Thoracic aorta (tissue), 2 donors: ENCODE measurements at regions not wholly inside any gene's neighbourhood (a gene's known extent, or its start where the extent isn't known, plus 50 kb on each side); places are given as distances from the start of the nearest gene placed in this dataset.
"Not testable (repeated sequence)": the region's sequence is repeated elsewhere in the genome, so short reads cannot be mapped to it uniquely, and the experiment has no call there.

Experiments
- ATAC-seq: fragments of 150-250 bp; one replicate; pipeline ENCODE4 v1.8.0; 2017; ENCODE audit warnings: low read depth; ENCODE audit not compliant: insufficient number of reproducible peaks, low FRiP score
- DNase-seq: peaks from one replicate; pipeline ENCODE4 v3.0.0-alpha.2; 2020; ENCODE audit warnings: low spot score
- H3K27ac ChIP-seq, 2 donors: fragments of 200-600 bp; sonication (generic); 1 replicate in 1 of 2; 2 replicates in 1 of 2; pipeline ENCODE4 v1.5.1; 2016; ENCODE audit warnings: mild to moderate bottlenecking in 2 of 2, moderate library complexity in 2 of 2
- H3K27me3 ChIP-seq: fragments of 200-600 bp; sonication (generic); replicated peaks from 2 replicates; pipeline ENCODE4 v1.6.0; 2016; ENCODE audit warnings: mild to moderate bottlenecking; ENCODE audit not compliant: insufficient read depth
- H3K36me3 ChIP-seq: fragments of 200-600 bp; sonication (generic); one replicate; pipeline ENCODE4 v1.5.1; 2016
- H3K4me1 ChIP-seq, 2 donors: fragments of 200-600 bp; sonication (generic); 1 replicate in 1 of 2; 2 replicates in 1 of 2; pipeline versions ENCODE4 v1.5.1 to v1.6.0; 2016; ENCODE audit warnings: low read depth in 2 of 2, mild to moderate bottlenecking in 1 of 2; ENCODE audit not compliant: control insufficient read depth in 1 of 2
- H3K4me3 ChIP-seq: fragments of 200-600 bp; sonication (generic); 2 replicates; pipeline ENCODE4 v1.5.1; 2016; ENCODE audit warnings: mild to moderate bottlenecking
- H3K9me3 ChIP-seq: fragments of 200-600 bp; sonication (generic); 2 replicates; pipeline ENCODE4 v1.5.1; 2016
- CTCF ChIP-seq: fragments of 200-600 bp; sonication (generic); IDR thresholded peaks from one replicate; pipeline ENCODE4 v1.5.1; 2019; ENCODE audit warnings: antibody characterized with exemption

GRCh38 chr10:90066435-90066834 lies 365.0 kb downstream of the KIF20B start:
- H3K36me3 ChIP-seq: no peaks in the 10 kb centered on the region
- no peak for ATAC-seq
- no peak overlapping the region for H3K27ac ChIP-seq
- H3K27me3 ChIP-seq: no peaks in the 10 kb centered on the region
- H3K4me3 ChIP-seq: no peak overlapping the region
- peaks cover 11 to 25% of the 10 kb centered on the region in 2 donors for H3K4me1 ChIP-seq
- DNase-seq: no peak
- no peak for TF ChIP-seq CTCF
- no peaks in the 10 kb centered on the region for H3K9me3 ChIP-seq

GRCh38 chr10:90075995-90076394 lies 374.6 kb downstream of the KIF20B start:
- Histone ChIP-seq H3K9me3 (no peaks in the 10 kb centered on the region), H3K27ac (no peak overlapping the region), H3K36me3 (no peaks in the 10 kb centered on the region), H3K4me3 (no peak overlapping the region), H3K27me3 (no peaks in the 10 kb centered on the region), H3K4me1 (peaks cover 0 to 5% of the 10 kb centered on the region in 2 donors)
- DNase-seq (no peak), ATAC-seq (no peak)
- TF ChIP-seq CTCF: no peak

- no peak for ATAC-seq
- H3K4me1 ChIP-seq: peaks cover 0 to 5% of the 10 kb centered on the region in 2 donors
- no peak overlapping the region for H3K27ac ChIP-seq
- no peak for TF ChIP-seq CTCF
- H3K4me3 ChIP-seq: no peak overlapping the region
- H3K27me3 ChIP-seq: no peaks in the 10 kb centered on the region
- no peaks in the 10 kb centered on the region for H3K9me3 ChIP-seq
- no peaks in the 10 kb centered on the region for H3K36me3 ChIP-seq
- DNase-seq: no peak
Measured at GRCh38 chr10:90079819-90080218, 378.4 kb downstream of the KIF20B start.

DNA sequence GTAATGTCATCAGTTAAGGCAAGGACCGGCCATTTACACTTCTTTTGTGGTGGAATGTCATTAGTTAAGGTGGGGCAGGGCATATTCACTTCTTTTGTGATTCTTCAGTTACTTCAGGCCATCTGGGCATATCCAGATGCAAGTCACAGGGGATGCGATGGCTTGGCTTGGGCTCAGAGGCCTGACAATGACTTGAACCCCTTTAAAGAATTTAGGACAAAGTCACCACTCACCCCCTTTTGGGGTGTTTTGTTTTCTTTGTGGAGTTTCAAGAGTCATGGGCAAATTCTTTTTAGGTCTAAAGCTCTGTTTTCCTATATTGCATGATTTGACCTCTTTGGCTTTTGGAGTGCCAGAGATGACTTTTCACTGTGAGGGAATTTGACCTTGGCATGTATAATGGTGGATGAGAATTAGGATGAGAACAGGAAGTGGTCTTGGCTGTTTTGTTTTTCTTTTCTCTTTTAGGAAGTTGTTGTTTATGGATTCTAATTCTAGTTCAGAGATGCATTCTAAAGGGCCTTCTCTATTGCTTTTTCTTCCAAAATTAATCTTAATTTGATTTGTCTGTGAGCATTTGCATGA lies 385.3 kb downstream of the KIF20B start:
- H3K4me3 ChIP-seq, DNase-seq, H3K27ac ChIP-seq, H3K36me3 ChIP-seq, H3K27me3 ChIP-seq, ATAC-seq, H3K9me3 ChIP-seq: not testable (repeated sequence)
- peaks cover 17 to 33% of the 10 kb centered on the region in 2 donors for H3K4me1 ChIP-seq

DNA sequence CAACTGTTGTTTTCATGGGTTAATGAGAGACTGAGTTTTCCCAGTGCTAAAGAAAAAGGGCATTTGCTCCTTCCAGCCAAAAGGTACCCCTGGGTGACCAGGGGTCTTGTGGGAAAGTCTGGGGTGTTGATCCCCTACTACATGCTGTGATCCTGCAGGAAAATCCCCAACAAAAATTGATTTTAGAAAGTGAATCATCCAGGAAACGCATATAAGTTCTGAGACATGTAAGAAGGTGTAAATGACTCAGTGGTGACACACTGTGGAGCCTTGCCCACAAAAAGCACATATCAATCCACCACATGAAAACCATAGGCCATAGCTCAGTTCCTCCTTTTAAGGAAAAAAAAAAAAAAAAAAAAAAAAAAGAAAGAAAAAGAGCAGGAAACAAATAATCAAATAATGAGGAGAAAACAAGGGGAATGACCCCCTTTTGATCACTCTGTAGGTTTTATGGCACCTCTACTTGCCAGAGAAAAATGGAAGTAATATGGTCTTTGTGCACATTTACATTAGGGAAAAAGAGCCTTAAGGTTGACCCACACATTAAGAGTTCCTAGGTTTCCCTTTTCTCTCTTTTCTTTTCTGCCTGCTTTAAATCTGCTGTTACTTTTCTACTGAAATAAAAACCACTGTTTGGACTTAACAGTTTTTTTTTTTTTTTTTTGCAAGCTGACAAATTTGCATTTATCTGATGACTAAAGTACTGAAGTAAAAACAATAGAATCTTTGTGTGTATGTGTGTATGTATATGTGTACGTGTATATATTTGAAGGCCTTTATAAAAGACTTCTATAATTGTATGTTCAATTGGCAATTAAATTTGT lies 386.0 kb downstream of the KIF20B start:
- peaks cover 22 to 39% of the 10 kb centered on the region in 2 donors for H3K4me1 ChIP-seq
- no peaks in the 10 kb centered on the region for H3K9me3 ChIP-seq
- H3K4me3 ChIP-seq: no peak overlapping the region
- no peaks in the 10 kb centered on the region for H3K36me3 ChIP-seq
- TF ChIP-seq CTCF: no peak
- ATAC-seq (no peak), DNase-seq (no peak)
- H3K27ac ChIP-seq: no peak overlapping the region
- H3K27me3 ChIP-seq: no peaks in the 10 kb centered on the region
